ENCODE measurements at regions not wholly inside any gene's neighbourhood (a gene's known extent, or its start where the extent isn't known, plus 50 kb on each side); places are given as distances from the start of the nearest gene placed in this dataset.

- DNase-seq: no peak
These were observed 1515.6 kb downstream of the TBC1D22A start for GRCh38 chr22:48277868-48278581.

- no peak for DNase-seq
These were observed 1514.8 kb downstream of the TBC1D22A start for GRCh38 chr22:48276994-48277867.

GRCh38 chr22:48275412-48275811, 1513.0 kb downstream of the TBC1D22A start:
- no peak for DNase-seq

GRCh38 chr22:48270731-48271130, 1508.3 kb downstream of the TBC1D22A start:
- DNase-seq: no peak

GRCh38 chr22:48268771-48269552, 1506.5 kb downstream of the TBC1D22A start:
- no peak for DNase-seq

- no peak for DNase-seq
These were observed 1505.8 kb downstream of the TBC1D22A start for GRCh38 chr22:48268293-48268692.

GRCh38 chr22:48267681-48268080, 1505.2 kb downstream of the TBC1D22A start:
- no peak for DNase-seq

- DNase-seq: no peak
These were observed 1502.7 kb downstream of the TBC1D22A start for GRCh38 chr22:48265000-48265625.

GRCh38 chr22:48264586-48264985, 1502.1 kb downstream of the TBC1D22A start:
- no peak for DNase-seq

GRCh38 chr22:48263791-48264351, 1501.4 kb downstream of the TBC1D22A start:
- no peak for DNase-seq

GRCh38 chr22:48263431-48263765, 1500.9 kb downstream of the TBC1D22A start:
- DNase-seq: no peak

- no peak for DNase-seq
These were observed 1500.4 kb downstream of the TBC1D22A start for GRCh38 chr22:48262596-48263430.

GRCh38 chr22:48261706-48262105, 1499.3 kb downstream of the TBC1D22A start:
- DNase-seq: no peak

- DNase-seq: no peak
These were observed 1498.7 kb downstream of the TBC1D22A start for GRCh38 chr22:48261048-48261621.

- DNase-seq: no peak
These were observed 1497.7 kb downstream of the TBC1D22A start for GRCh38 chr22:48259991-48260670.

GRCh38 chr22:48258811-48259210, 1496.4 kb downstream of the TBC1D22A start:
- no peak for DNase-seq

GRCh38 chr22:48258064-48258701, 1495.7 kb downstream of the TBC1D22A start:
- no peak for DNase-seq

- no peak for DNase-seq
These were observed 1495.2 kb downstream of the TBC1D22A start for GRCh38 chr22:48257685-48258055.

GRCh38 chr22:48256776-48257684, 1494.6 kb downstream of the TBC1D22A start:
- DNase-seq: no peak
